HG02884 (cell line): ENCODE measurements at regions not wholly inside any gene's neighbourhood (a gene's known extent, or its start where the extent isn't known, plus 50 kb on each side); places are given as distances from the start of the nearest gene placed in this dataset.

Experiments used
- ATAC-seq: cut with Tn5 transposase; IDR thresholded peaks from one replicate; pipeline ENCODE4 v1.9.1; 2021; ENCODE audit warnings: mild to moderate bottlenecking, moderate library complexity; ENCODE audit not compliant: unreplicated experiment

DNA sequence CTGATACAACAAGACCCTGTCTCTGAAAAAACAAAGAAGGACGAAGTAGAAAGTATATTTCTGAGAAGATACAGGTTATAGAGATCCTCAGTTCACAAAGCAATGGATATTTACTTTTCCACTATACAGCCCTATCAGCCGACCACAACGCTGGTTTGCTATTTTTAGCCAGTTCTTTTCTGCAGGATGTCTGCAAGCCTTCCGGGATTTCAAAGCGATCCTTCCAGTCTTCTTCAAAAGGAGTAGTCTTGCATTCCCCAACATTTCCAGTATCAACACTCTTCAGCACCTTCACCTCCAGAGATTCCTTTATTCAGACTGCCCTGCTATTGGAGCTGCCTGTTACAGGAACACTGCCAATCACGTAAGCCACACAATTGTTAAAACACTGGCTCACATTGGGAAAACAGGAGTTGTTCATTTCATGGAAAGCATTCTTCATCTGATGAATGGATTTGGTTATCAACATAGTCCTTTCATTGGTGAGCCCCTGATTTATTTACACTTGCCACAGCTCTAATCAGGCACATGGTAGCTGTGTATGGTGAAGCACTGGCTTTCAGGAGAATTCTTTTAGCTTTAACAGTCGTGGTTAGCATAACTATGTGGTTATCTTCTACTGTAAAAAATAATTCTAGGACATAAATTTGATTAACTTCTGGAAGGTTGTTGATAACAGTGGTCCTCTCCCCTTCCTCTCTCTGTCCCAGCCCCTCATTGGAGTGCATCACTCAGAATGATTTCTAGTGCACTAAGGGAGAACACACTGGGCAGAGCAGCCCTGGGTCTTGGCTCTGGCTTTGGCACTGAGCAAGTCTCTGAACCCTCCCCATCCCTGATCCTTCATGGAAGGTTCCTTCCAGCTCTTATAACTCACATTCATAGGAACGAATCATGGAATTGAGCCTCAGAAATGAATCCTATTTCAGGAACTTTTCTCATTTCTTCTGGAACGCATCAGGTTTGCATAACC lies 109.9 kb upstream of the SORBS2 start:
- ATAC-seq = no peak

DNA sequence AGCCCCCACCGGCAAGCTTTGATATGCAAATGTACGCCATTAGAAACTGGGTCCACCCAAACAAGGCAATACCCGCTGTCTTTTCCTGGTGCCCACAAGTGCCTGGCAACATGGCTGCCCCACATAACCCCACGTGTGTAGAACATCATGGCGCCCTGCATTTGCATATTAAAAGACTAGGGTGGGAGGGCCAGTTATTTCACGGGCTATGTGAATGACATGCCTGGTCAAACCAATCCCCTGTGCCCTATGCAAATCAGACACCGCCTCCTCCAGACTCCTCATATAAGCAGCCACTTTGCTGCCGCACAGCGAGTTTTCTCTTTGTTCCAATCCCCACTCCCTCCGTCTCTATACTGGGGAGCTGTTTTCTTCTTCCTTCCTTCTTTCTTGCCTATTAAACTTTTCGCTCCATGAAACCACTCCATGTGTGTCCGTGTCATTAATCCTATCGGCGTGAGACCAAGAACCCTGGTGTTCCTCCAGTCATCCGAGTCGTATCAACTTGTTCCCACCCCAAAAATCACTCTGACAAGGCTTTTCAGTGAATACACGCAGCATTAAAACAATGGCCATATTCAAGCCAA lies 112.6 kb upstream of the SORBS2 start:
- no peak for ATAC-seq

DNA sequence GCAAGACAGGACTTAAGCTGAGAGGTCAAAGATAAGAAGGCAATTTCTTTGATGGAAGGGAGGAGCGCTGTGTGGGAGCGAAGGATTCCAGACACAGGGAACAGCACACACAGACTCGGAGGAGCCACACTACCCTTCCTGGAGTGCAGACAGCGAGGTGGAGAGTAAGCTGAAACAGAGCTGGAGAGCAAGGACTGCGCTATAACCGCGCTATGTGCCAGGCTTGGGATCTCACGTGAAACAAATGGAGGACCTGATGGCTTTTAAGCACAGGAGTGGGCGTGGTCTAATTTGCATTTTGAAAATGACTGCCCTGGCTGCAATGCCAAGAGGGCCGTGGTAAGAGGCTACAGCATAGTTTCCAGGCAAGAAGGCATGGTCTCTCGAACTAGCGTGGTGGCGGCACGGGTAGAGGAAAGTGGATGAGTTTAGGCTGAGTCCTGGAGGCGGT lies 113.9 kb upstream of the SORBS2 start:
- no peak for ATAC-seq

DNA sequence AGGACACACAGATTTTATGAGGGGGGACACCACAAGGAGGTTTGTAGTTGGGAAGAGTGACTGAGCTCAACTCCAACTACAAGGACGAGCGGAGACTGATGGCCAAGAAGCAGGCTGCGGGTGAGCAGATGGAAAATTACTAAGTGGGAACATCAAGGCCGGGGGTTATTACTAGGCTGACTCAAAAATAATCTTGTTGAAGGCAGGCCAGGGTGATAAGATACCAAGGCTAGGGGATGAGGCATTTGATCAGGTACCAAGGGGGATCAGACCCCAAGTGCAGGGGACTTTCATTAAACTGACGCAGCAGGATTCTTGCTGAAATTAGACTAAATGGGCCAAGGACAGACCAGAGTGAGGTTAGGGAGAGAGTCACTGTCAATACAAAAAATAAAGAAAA lies 119.4 kb upstream of the SORBS2 start:
- no peak for ATAC-seq

DNA sequence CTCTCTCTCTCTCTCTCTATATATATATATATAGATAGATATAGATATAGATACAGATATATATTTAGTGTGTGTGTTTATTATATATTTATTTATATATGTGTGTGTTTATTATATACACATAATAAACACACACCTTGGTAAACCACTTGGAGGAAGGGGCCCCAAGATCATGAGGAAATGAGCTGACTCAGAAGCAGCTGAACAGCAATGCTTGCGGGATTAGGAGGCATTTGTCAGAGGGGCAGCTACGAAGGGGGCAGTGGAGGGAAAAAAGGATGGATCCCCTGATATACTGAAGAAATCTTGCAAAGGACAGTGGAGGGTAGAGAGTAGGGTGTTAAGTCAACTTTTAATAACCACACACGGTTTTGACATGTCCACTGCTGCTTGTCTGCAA lies 120.0 kb upstream of the SORBS2 start:
- ATAC-seq = no peak

DNA sequence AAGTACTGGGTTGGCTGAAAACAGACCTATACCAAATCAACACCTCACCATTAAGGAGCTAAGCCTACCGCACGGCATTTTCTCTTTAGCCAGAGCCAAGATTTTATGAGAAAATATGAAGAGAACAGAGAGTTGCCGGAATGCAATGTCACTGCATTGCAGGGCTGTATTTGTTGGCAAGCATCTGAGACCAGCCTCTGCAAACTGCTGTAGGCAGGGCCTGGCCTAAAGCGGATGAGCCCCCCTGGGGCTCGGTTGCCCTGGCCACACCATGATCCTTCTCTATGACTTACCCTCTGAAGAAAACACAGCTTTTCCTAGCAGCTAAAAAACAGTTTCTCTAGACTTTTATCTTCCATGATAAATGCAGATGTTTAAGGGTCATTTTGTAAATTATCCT lies 120.5 kb upstream of the SORBS2 start:
- ATAC-seq = no peak

DNA sequence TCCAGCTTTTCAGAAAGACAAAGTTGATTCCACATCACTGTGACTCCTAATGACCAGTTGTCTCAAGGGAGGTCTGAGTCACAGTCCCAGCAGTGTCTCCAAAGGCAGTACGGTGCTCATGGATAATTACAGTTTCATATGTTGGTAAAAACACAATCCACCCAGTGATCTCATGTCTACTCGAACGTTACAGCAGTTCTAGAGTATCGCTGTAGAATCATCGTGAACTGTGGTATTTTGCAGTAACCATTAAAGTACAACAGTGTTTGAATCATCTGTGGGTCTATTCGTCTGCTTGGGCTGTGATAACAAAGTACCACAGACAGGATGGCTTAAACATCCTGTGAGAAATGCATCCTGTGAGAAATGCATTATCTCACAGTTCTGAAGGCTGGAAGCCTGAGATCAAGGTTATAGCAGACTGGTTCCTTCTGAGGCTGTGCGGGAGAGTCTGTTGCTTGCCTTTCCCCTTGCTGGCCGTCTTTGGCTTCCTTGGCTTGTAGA lies 121.1 kb upstream of the SORBS2 start:
- no peak for ATAC-seq

DNA sequence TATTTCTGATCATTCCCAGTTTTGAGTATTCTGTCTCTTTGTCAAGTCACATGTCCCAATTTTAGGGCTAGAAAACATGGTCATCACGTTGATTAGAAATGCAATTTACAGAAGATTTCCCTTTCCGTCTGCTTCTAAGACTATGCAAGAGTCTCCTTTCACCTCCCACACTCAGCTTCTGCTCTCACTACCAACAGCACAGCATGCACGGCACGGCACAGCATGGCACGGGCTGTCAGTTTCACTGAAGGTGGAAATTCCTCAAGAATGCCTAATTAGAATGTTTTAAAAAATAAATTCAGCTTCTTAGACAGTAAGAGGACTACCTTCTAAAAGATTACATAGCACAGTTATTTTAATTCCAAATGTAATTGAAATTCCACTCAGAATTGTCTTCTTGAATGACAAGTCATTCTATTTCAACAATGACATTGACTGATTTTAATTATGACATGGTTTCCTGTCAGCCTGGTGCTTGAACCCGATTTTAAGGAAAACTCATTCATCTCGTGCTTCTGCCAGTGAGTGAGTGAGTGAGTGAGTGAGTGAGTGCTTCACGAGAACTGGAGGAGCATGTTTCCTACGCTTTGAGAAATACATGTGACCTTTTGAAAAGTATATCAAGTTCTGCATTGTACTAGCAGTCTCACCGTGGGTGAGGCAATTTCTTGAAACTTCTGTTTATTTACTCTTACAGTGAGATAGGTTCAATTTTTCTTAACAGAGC lies 124.8 kb upstream of the SORBS2 start:
- ATAC-seq = no peak

DNA sequence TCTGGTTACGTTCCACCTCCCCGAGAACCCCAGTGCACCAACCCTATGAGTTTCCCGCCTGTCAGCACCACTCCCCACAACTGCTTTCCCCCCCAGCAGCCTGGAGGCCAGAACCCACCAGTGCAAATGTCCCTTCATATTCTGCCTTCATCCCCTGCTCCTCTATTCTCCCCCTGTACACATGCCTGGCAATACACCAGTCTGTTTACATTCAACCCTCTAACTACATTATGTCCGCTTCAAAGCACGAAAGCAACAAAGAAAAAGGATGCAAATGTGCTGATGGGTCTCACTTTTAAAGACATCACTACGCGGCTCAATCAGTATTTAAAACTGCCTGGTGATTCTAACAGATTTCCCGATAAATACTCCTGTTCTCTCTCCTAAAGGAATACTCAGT lies 126.7 kb upstream of the SORBS2 start:
- ATAC-seq = no peak

DNA sequence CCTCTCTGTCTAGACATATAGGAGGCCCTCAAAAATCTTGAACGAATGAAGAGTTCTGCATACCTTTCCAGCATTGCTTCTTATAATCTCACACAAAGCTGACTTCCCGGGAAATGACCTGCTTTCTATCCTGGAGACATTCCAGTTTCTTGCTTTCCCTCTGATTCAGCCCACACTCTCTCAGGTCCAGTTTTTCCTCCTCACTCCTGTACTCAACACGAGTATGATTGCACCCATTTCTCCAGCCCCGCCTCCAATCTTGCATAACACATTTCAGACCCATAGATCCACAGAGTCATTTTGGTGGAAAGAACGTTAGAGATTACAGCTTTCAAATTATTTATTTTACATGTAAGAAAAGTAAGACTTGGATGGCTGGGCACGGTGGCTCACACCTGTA lies 127.5 kb upstream of the TLR3 start:
- no peak for ATAC-seq

DNA sequence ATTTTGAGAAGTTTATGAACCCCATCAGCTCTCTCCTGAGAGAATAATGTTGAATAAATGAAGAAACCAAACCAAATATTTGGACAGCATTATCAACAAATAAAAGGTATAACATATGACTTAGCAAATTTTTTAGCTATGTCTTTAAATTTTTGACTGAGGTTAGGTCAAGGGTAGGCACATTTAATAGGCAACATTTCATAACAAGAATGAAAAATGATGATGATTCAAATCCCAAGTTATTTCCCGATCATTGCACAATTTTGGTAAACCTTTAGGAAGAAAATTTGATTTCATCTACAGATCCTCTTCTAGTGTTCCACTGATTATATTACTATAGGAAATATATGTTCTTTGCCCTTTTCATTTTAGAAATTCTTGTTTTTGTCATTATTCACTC lies 123.7 kb upstream of the TLR3 start:
- ATAC-seq = no peak

DNA sequence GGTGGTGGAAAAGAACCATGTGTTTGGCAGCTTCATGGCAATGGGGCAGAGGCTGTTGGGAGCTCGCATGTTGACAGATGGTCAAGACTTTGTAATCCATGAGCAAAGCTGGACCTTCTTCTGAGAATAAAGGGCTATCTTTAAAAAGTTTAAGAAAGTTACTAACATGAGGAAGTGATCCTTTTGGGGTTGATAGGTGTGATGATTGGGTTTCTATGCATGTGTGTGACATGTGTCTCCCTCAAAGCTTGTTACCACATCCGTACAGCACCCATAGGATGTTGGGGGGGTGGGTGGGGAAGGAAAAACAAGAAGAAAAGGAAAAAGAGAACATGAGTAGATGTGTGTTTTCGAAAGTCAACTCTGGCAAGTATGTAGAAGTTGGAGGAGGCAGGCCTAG lies 123.0 kb upstream of the TLR3 start:
- ATAC-seq = no peak

DNA sequence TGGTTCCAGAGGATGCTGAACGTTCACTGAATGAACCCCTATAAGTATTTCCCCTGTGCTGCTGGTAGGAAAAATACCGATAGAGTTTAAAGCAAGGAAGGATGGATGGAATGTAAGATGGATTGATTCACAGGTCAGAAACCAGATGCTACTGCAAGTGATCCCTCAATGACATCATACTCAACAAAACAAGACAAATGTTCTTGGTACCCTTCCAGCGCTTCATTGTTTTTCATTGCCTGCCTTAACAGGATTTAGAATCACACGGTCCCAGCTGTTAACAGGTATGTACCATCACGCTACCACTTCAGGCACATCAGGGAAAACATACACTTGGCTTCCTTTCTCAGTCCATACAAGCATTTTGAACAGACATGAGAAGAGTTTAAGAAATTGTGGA lies 118.1 kb upstream of the TLR3 start:
- no peak for ATAC-seq

DNA sequence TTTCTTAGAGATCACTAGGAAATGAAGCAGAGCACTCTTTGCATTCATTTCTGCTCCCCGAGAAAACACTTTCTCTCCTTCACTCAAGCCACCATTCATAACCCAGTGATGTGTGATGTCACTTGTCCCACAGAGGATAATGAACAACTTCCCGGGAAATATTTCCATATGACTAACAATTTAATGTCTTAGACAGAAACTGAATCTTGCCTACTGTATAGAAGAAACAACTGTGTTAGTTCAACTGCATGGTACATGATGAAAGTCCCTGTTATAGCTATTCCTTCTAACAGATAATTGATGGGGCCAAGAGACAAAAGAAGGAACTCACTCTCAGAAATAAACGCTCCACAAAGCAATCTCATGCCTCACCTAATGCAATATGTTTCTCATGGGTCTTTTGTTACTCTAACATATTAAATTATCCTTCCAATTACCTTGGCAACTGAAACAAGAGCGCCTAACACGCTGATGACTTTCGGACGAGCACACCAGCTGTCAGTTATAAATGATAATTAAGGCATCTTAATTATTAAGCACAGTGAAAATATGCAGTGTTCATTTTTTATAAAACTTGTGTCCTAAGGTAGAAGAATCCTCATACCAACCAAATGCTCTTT lies 113.7 kb upstream of the TLR3 start:
- no peak for ATAC-seq

DNA sequence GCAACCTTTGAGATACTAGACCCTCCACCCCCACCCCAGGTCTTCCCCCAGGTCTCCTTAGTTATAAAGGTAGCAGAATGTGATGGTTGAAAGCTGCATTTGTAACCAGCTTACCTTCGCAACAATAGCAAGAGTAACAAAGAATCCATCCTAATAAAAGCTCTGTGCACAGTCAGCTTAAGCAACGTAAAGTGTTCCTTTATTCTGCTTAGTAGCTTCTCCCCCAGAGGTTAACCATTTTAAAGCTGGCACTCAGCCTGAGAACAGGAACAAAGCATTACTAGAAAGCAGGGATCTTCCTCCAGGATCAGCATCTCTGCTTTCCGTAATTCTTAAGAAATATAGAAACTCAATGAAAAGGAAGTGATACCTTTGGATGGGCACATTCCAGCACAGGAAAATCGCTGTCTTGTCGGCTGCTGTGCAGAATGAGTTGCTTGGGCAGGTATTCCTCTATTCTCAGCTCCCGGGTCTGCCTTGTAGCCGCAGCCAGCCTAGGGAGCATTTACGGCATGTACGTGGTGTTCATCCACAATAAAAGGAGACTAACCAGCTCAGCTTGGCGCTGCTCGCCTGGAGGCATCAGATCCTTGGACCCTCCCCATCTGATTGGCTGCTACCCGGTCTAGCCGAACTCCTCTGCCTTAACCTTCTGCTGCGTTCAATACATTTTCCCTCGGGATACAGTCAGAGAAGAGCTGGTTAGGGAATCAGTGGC lies 113.0 kb upstream of the TLR3 start:
- no peak for ATAC-seq

DNA sequence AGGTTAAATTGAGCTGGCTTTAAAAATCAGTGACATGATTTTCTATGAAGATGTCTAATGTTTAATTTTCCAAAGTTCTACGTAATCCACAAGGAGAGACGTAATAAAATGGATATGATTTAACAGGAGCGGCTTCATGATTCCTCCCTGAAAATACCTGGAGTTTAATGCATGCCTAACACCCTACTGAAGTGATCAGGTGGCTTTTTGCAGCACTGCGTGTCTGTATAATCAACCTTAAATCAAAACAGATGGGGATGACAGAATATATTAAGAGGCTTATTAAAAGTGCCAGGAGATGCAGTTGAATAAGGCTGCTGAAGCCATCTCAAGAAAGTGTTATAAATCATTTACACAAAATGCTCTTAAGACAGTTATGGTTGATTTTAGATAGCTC lies 112.4 kb upstream of the TLR3 start:
- ATAC-seq = no peak

DNA sequence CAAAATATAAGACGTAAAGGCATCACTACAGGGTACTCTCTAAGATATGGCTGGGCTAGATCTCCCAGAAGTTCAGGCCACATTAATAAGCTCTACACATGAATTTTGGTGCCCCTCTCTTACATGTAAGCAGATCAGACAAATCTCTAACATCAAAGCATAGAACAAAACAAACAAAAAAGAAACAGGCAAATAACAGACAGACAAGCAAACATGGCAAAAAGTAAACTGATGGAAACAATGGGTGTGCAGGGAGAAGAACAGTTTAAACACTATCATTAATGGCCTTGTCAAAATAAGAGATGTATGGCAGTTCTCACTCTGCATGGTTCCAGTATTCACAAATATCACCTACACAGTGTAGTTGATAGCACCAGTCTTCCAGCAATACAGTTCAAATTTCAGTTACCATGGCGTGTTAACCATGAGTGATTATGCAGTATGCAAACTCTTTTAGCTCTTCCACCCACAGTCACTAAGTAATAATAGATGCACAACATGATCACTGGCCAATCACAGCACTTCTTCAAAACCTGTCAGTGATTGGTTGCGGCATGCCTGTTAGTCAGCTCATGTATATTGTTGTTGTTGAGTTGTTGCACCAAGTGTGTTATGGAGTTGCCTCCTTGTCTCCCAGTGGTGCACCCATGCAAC lies 110.7 kb upstream of the TLR3 start:
- ATAC-seq = no peak

DNA sequence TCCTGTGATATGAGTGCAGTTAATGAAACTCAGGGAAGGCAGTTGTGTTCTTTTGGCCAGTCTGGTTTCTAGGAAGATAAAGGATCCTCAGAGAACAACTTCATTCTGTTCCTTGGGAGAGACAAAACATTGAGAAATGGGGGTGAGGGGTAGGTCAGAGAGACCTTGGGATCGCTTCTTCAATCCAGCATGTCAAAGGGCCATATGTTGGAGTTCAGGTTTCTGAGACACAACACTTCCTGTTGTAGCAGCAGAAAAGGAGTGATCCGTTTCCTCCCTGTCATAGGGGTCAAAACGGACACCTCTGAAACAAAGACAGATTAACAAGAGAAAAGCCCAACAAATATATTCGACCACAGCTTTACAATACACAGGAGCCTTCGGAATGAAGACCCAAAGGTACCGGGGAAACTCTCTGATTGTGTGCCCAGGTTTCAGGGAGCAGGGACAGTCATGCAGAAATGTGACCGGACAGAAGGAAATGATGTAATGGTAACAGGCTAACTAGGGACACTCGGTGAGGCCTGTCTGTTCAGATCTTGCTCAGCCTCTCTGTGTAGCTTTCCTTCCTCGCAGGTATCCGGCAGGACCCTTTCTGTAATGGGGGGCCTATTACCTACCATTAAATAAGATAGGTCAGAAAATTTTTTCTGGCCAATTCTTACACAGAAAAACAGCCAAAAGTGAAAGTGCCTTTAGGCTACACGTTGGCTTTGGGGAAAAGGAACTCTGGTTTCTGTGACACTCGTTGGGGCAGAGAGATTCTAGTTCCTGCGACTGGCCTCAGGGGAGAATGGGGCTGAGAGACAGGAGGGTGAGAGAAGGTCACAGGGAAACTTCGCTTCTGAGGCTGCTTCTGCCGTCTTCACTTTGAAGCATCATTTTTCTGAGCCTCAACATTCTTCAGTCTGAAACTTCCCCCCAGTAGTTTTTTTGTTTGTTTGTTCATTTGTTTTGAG lies 103.3 kb upstream of the TLR3 start:
- ATAC-seq = peak; percentile 63

DNA sequence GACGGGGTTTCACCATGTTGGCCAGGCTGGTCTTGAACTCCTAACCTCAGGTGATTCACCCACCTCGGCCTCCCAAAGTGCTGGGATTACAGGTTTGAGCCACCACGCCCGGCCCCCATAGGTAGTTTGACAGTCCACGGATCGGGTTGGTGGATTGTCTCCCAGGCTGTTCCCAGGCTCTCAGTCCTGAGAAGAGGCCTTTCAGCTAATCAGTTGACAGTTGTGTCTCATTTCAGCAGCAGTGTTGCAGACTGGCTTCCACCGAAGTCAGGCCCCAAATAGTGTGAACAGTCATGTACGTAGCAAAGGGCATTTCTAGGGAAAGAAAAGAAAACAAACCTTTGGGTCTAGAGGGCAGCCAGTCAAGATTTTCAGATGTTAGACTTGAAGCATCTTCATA lies 102.4 kb upstream of the TLR3 start:
- no peak for ATAC-seq
